Upper lobe of left lung (tissue), 4 donors: ENCODE measurements at regions not wholly inside any gene's neighbourhood (a gene's known extent, or its start where the extent isn't known, plus 50 kb on each side); places are given as distances from the start of the nearest gene placed in this dataset.

Experiments
- CTCF ChIP-seq, 6 experiments: fragments of 450-650 bp in 4 of 6; fragments of 200-600 bp in 2 of 6; sonication (generic) in 2 of 6; IDR thresholded peaks; one replicate each; pipeline ENCODE4 v1.5.1; 2016 to 2019; ENCODE audit warnings: antibody characterized with exemption in 6 of 6
- POLR2A ChIP-seq, 4 donors: fragments of 450-650 bp; IDR thresholded peaks; one replicate each; pipeline ENCODE4 v1.5.1; 2016 to 2017; ENCODE audit warnings: antibody characterized with exemption in 4 of 4, mild to moderate bottlenecking in 2 of 4
- POLR2AphosphoS5 ChIP-seq, 2 donors: sonication (generic); formaldehyde crosslinking; IDR thresholded peaks; one replicate each; pipeline ENCODE4 v1.5.1; 2017; ENCODE audit warnings: antibody characterized with exemption in 2 of 2

- TF ChIP-seq CTCF (IDR thresholded peaks at IDR 0.05) (no peak), POLR2AphosphoS5 (IDR thresholded peaks at IDR 0.05) (no peak), POLR2A (IDR thresholded peaks at IDR 0.05) (no peak)
Observed at GRCh38 chr17:427327-427726, 74.7 kb upstream of the RPH3AL start.
